OCI-LY1 (cell line): ENCODE measurements at regions not wholly inside any gene's neighbourhood (a gene's known extent, or its start where the extent isn't known, plus 50 kb on each side); places are given as distances from the start of the nearest gene placed in this dataset.

Experiments
- CTCF ChIP-seq: fragments of 200-600 bp; sonication (generic), shearing (Covaris generic); IDR thresholded peaks from 2 replicates; pipeline ENCODE4 v1.5.1; 2017; ENCODE audit warnings: mild to moderate bottlenecking, antibody characterized with exemption, low read length, moderate library complexity, mixed read lengths
- EZH2 ChIP-seq: fragments of 200-600 bp; sonication (generic), shearing (Covaris generic); IDR thresholded peaks from 2 replicates; pipeline ENCODE4 v1.8.0; 2017; ENCODE audit warnings: borderline replicate concordance, mixed run types, mild to moderate bottlenecking, antibody characterized with exemption, low read length, moderate library complexity, mixed read lengths

DNA sequence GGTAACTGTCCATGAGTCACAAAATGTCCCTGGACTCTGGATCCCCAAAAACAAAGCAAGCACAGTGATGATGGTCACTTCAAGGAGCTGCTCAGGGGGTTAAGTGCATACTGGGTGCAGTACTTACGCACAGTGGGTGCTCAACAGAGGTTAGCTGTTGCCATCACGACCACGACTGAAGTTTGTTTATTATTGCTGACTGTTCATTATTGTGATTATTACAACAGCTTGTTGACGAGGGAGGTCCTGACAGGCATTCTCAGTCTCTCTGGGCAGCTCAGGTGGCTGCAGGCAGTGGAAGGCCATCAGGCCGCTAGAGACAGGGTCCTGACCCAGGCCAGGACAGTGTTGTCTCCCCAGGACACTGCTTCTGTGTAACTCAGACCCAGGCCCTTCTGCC lies 418.8 kb downstream of the SHANK2 start:
- TF ChIP-seq CTCF: no peak
- no peak for TF ChIP-seq EZH2
